CD4-positive, alpha-beta T cell treated with Interleukin-4 for 1 hour (primary cell): ENCODE measurements at regions not wholly inside any gene's neighbourhood (a gene's known extent, or its start where the extent isn't known, plus 50 kb on each side); places are given as distances from the start of the nearest gene placed in this dataset.

Source experiments
- DNase-seq, 2 donors: peaks; one replicate each; pipeline ENCODE4 v3.0.0-alpha.2; 2020 to 2022

GRCh38 chr7:106606120-106606519 lies 54.8 kb downstream of the CCDC71L start:
- DNase-seq, result no peak

- no peak for DNase-seq
Measured at GRCh38 chr7:106604971-106605370, 56.0 kb downstream of the CCDC71L start.

- DNase-seq, result peak in 1 of 2 donors; percentile 45
Measured at GRCh38 chr7:106604303-106604924, 56.5 kb downstream of the CCDC71L start.

GRCh38 chr7:106603346-106603745 lies 57.6 kb downstream of the CCDC71L start:
- no peak for DNase-seq

GRCh38 chr7:106602062-106602461 lies 58.9 kb downstream of the CCDC71L start:
- DNase-seq, result no peak

- DNase-seq, result no peak
Measured at GRCh38 chr7:106600569-106601373, 60.2 kb downstream of the CCDC71L start.

GRCh38 chr7:106599343-106599698 lies 61.6 kb downstream of the CCDC71L start:
- DNase-seq, result no peak

GRCh38 chr7:106598663-106599342 lies 62.2 kb downstream of the CCDC71L start:
- DNase-seq, result peak; percentile 82 to 83

- DNase-seq, result no peak
Measured at GRCh38 chr7:106597751-106598546, 63.0 kb downstream of the CCDC71L start.

- DNase-seq, result no peak
Measured at GRCh38 chr7:106597014-106597413, 63.9 kb downstream of the CCDC71L start.

- DNase-seq, result no peak
Measured at GRCh38 chr7:106595922-106596321, 65.0 kb downstream of the CCDC71L start.

- no peak for DNase-seq
Measured at GRCh38 chr7:106593028-106593417, 67.9 kb downstream of the CCDC71L start.

GRCh38 chr7:106592282-106593027 lies 68.5 kb downstream of the CCDC71L start:
- no peak for DNase-seq

GRCh38 chr7:106591146-106591545 lies 69.8 kb downstream of the CCDC71L start:
- DNase-seq, result no peak

- no peak for DNase-seq
Measured at GRCh38 chr7:106590209-106590816, 70.6 kb downstream of the CCDC71L start.

GRCh38 chr7:106589198-106589879 lies 71.6 kb downstream of the CCDC71L start:
- no peak for DNase-seq

- DNase-seq, result no peak
Measured at GRCh38 chr7:106588422-106589197, 72.3 kb downstream of the CCDC71L start.

- no peak for DNase-seq
Measured at GRCh38 chr7:106584914-106585759, 75.8 kb downstream of the CCDC71L start.
